Activated CD8-positive, alpha-beta T cell treated with anti-CD3 and anti-CD28 coated beads for 36 hours (primary cell): ENCODE measurements at regions not wholly inside any gene's neighbourhood (a gene's known extent, or its start where the extent isn't known, plus 50 kb on each side); places are given as distances from the start of the nearest gene placed in this dataset.

Experiments
- ATAC-seq: fragments of 200-7000 bp; cut with Tn5 transposase; one replicate; pipeline ENCODE4 v1.10.0; 2021; ENCODE audit warnings: mild to moderate bottlenecking, moderate library complexity
- CTCF ChIA-PET: fragments of 350-600 bp; sonication (Branson Sonifier 250); formaldehyde crosslinking; loops from one replicate; lab custom pipeline; 2021; ENCODE audit warnings: antibody characterized with exemption; lab: Charles Lee
- POLR2A ChIA-PET: fragments of 350-600 bp; sonication (Branson Sonifier 250); formaldehyde crosslinking; loops from one replicate; lab custom pipeline; 2021; ENCODE audit warnings: antibody characterized with exemption; lab: Charles Lee
- DNase-seq: peaks from one replicate; pipeline ENCODE4 v3.0.0-alpha.2; 2020
- H3K27ac Mint-ChIP-seq: one replicate; pipeline ENCODE4 v1.8.0; 2021; ENCODE audit warnings: mild to moderate bottlenecking, mixed read lengths
- H3K27me3 Mint-ChIP-seq: one replicate; pipeline ENCODE4 v1.8.0; 2021; ENCODE audit warnings: mixed read lengths
- H3K36me3 Mint-ChIP-seq: one replicate; pipeline ENCODE4 v1.8.0; 2021; ENCODE audit warnings: low read depth, mixed read lengths
- H3K4me1 Mint-ChIP-seq: one replicate; pipeline ENCODE4 v1.8.0; 2021; ENCODE audit warnings: low read depth, mixed read lengths
- H3K4me3 Mint-ChIP-seq: one replicate; pipeline ENCODE4 v1.8.0; 2021; ENCODE audit warnings: mild to moderate bottlenecking, moderate library complexity, mixed read lengths
- H3K9me3 Mint-ChIP-seq: one replicate; pipeline ENCODE4 v1.8.0; 2021; ENCODE audit warnings: mixed read lengths
- CTCF ChIP-seq: fragments of 200-600 bp; IDR thresholded peaks from one replicate; pipeline ENCODE4 v1.8.0; 2022; ENCODE audit warnings: antibody characterized with exemption, mild to moderate bottlenecking
- intact Hi-C: fragments of 100-400 bp; cut with micrococcal nuclease; formaldehyde crosslinking; loops from one replicate; pipeline ENCODE4 v1.10.0; 2022

DNA sequence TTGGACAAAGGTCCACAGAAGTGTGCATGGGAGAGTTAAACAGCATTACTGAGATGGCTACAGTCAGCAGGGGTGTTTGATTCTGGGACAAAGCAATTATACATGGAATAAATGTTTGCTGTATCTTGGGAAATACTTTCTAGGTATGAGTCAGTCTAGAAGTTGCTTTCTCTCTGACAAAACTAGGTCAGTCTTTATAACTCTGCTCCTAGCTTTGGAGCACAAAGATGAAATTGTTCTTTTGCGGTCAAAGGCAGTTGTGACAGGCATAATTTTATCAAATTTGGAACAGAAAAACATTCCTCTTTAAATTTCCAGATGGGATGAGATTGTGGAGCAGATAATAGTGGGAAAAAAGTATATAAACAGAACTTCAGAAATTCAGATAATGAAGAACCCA is 1045.4 kb upstream of the MIR17HG start:
- H3K27me3 Mint-ChIP-seq, result no peaks in the 10 kb centered on the region
- H3K36me3 Mint-ChIP-seq, result no peaks in the 10 kb centered on the region
- ATAC-seq (no peak), DNase-seq (no peak)
- TF ChIP-seq CTCF, result no peak
- CTCF ChIA-PET, result no interaction called here
- no peak overlapping the region for H3K4me3 Mint-ChIP-seq
- intact Hi-C loops, result no loop called here
- POLR2A ChIA-PET, result no interaction called here
- no peak overlapping the region for H3K27ac Mint-ChIP-seq
- no peaks in the 10 kb centered on the region for H3K4me1 Mint-ChIP-seq
- peaks cover 8% of the 10 kb centered on the region for H3K9me3 Mint-ChIP-seq

GRCh38 chr13:90305796-90306195 is 1041.7 kb upstream of the MIR17HG start:
- no peak for DNase-seq
- ChIA-PET POLR2A (no interaction called here), CTCF (no interaction called here)
- Mint-ChIP-seq H3K36me3 (no peaks in the 10 kb centered on the region), H3K27me3 (no peaks in the 10 kb centered on the region), H3K4me3 (no peak overlapping the region), H3K4me1 (no peaks in the 10 kb centered on the region), H3K9me3 (peaks cover 8% of the 10 kb centered on the region), H3K27ac (no peak overlapping the region)
- intact Hi-C loops, result no loop called here
- no peak for ATAC-seq
- TF ChIP-seq CTCF, result no peak

GRCh38 chr13:90307136-90307535 is 1040.4 kb upstream of the MIR17HG start:
- intact Hi-C loops, result no loop called here
- no peaks in the 10 kb centered on the region for H3K27me3 Mint-ChIP-seq
- H3K27ac Mint-ChIP-seq, result no peak overlapping the region
- H3K36me3 Mint-ChIP-seq, result no peaks in the 10 kb centered on the region
- no peak for TF ChIP-seq CTCF
- H3K4me1 Mint-ChIP-seq, result no peaks in the 10 kb centered on the region
- POLR2A ChIA-PET, result no interaction called here
- DNase-seq, result no peak
- ATAC-seq, result no peak
- H3K4me3 Mint-ChIP-seq, result no peak overlapping the region
- CTCF ChIA-PET, result no interaction called here
- peaks cover 12% of the 10 kb centered on the region for H3K9me3 Mint-ChIP-seq

- ChIA-PET CTCF (no interaction called here), POLR2A (no interaction called here)
- H3K27ac Mint-ChIP-seq, result no peak overlapping the region
- intact Hi-C loops, result no loop called here
- peaks cover 14% of the 10 kb centered on the region for H3K9me3 Mint-ChIP-seq
- H3K36me3 Mint-ChIP-seq, result no peaks in the 10 kb centered on the region
- H3K27me3 Mint-ChIP-seq, result no peaks in the 10 kb centered on the region
- no peak for DNase-seq
- no peak for TF ChIP-seq CTCF
- ATAC-seq, result no peak
- no peak overlapping the region for H3K4me3 Mint-ChIP-seq
- no peaks in the 10 kb centered on the region for H3K4me1 Mint-ChIP-seq
Observed at GRCh38 chr13:90308249-90308648, 1039.2 kb upstream of the MIR17HG start.

DNA sequence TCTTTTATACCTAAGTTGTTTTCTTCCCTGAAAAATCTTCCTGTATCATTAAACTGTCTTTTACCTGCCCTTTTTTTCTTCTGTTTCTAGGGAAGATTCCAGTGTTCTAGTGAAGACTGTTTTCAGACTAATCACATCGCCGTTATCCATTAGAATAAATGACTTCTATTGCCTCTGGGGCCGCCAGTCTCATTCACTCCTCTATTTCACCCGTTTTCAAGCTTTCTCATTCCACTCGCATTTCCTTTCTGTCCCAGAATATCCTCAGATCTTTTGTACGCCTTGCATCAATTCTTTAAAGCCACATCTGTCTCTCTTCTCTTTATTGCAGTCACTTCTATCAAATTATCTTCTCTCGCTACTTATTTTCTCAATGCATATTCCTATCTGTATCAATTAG is 1035.6 kb upstream of the MIR17HG start:
- ChIA-PET CTCF (no interaction called here), POLR2A (no interaction called here)
- ATAC-seq (no peak), DNase-seq (no peak)
- Mint-ChIP-seq H3K36me3 (no peaks in the 10 kb centered on the region), H3K4me1 (no peaks in the 10 kb centered on the region), H3K4me3 (no peak overlapping the region), H3K27ac (no peak overlapping the region), H3K27me3 (no peaks in the 10 kb centered on the region), H3K9me3 (peaks cover 6% of the 10 kb centered on the region)
- intact Hi-C loops, result no loop called here
- TF ChIP-seq CTCF, result no peak
